Stimulated activated CD8-positive, alpha-beta memory T cell treated with anti-CD3 and anti-CD28 coated beads, Interleukin-7, amount 100 ng/mL, for 48 hours (primary cell): ENCODE measurements at regions not wholly inside any gene's neighbourhood (a gene's known extent, or its start where the extent isn't known, plus 50 kb on each side); places are given as distances from the start of the nearest gene placed in this dataset.
"Not testable (repeated sequence)": the region's sequence is repeated elsewhere in the genome, so short reads cannot be mapped to it uniquely, and the experiment has no call there.

Source experiments
- DNase-seq, 2 donors: peaks; one replicate each; pipeline ENCODE4 v3.0.0-alpha.2; 2020; ENCODE audit warnings: low read depth in 1 of 2; ENCODE audit errors: extremely low read depth in 1 of 2

GRCh38 chr16:7278636-7279035 lies 54.0 kb upstream of the RBFOX1 start:
- DNase-seq, result no peak

GRCh38 chr16:7272567-7273158 lies 60.0 kb upstream of the RBFOX1 start:
- no peak for DNase-seq

DNA sequence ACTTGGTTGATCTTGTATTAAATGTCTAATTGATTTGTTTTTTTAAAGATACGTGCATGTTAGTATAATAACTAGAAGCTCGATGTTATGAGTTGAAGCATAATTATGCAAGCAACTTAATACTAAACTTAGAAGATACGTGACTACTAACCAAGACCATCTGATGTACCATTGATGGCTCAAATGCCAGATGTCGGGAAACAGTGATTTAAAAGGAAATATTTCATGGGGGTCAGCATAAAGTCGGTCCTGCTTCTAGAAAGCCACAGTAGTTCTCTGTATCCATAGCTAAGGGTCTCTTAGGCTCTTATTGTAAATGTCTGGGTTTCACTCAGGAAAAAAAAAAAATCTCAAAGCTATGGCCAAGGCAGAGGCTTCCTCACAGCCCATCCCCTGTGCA lies 61.2 kb upstream of the RBFOX1 start:
- DNase-seq, result no peak

GRCh38 chr16:7270823-7271222 lies 61.8 kb upstream of the RBFOX1 start:
- no peak for DNase-seq

DNA sequence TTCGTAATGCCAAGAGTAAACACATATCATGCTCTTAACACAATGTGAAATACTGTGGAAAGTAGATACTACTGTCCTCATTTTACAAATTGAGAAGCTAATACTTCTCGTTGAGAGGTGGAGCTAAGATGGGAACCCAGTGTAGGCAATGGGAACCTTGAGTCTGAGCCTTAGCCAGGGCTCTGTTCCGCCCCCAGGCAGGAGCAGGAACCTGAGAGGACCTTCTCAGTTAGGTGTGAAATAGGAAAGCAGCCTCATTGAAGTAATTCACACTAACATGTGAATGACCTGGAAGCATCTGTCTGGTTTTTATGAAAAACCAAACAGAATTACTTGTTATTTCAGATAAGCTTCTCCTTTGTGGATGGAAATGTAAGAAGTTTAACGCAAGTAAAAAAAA lies 62.6 kb upstream of the RBFOX1 start:
- no peak for DNase-seq

DNA sequence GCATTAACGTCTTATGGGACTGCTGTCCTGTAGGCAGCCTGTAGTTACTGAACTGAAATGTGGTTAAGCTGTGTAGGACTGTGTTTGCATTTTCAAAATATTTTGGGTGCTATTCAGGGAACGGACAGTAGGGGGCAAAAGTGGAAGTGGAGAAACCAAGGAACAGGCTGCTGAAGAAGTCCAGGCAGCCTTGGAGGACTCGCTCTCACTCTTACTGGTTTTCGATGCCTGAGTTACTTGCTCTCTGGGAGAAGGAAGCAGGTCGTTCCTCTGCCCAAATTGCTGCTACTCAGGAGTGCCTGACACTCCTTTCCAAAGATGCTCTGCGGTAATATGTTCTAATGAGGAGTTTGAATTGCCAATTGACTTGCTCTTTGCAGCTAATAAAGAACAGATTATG lies 64.5 kb upstream of the RBFOX1 start:
- DNase-seq, result no peak

DNA sequence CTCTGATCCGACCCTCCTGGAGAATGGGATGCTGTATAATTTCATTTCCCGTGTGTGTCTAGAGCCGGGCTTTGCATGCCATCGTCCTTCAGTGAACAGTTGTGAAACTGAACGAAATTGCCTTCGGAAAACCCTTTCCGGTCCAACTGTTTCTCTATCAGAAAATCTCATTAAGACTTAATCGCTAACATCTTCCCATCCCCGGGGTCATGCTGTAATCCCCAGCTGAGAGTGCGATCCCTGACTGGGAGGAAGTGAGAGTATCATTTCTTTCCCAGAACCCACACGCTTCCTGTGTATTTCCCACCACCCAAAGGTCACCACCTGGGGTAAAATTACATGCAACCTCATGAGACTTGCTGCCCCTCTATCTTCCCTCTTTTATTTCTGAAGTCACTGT lies 75.6 kb upstream of the RBFOX1 start:
- DNase-seq, result no peak

DNA sequence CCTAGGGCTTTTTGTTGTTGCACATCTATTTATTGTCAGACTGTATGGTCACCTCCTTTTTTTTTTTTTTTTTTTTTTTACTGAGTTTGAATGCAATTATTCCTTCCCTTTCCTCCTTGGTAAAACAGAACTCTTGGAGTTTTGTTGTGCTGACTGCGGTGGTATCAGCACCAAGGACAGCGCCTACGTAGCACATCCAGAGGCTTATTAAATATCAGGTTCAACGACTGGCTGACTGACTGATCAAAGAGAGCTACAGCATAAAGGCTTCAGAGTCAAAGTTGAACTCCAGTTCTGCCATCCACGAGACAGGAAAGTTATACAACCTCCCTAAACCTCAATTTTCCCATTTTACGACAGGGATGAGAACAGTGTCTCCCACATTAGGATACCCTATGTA lies 86.1 kb upstream of the RBFOX1 start:
- DNase-seq, result no peak

DNA sequence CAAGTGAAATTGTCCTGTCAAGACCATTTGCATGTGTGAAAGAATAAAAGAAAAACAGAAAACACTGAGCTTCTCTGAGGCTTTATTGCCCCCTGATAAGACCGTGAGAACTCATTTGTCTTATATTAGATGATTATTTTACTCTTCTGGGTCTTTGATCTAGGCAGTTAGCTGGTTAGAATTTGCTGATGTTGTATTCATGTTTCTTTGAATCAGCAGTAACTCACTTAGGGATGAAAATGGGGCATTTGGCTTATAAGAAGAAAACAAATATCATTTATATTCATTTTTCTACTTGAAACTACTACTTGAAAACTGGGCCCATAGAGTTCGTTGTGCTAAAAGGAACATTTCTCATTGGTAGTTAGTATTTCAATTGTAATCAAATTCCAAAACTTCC lies 93.1 kb upstream of the RBFOX1 start:
- no peak for DNase-seq

GRCh38 chr16:7236824-7237410 lies 95.7 kb upstream of the RBFOX1 start:
- no peak for DNase-seq

- DNase-seq, result no peak
Observed at GRCh38 chr16:7233975-7234374, 98.7 kb upstream of the RBFOX1 start.

DNA sequence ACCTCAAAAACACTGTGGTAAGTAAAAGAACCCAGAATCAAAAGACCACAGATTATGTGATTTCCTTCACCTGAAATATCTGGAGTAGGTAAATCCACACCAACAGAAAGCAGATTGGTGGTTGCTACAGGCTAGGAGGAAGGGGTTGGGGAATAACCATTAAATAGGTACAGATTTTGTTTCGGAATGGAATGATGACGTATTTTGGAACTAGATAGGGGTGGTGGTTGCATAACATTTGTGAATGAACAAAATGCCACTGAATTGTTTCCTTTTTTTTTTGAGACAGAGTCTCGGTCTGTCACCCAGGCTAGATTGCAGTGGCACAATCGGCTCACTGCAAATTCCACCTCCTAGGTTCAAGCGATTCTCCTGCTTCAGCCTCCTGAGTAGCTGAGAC lies 100.9 kb upstream of the RBFOX1 start:
- no peak for DNase-seq

- not testable (repeated sequence) for DNase-seq
Observed at GRCh38 chr16:7229433-7230218, 103.0 kb upstream of the RBFOX1 start.

GRCh38 chr16:7227229-7227721 lies 105.4 kb upstream of the RBFOX1 start:
- DNase-seq, result no peak

DNA sequence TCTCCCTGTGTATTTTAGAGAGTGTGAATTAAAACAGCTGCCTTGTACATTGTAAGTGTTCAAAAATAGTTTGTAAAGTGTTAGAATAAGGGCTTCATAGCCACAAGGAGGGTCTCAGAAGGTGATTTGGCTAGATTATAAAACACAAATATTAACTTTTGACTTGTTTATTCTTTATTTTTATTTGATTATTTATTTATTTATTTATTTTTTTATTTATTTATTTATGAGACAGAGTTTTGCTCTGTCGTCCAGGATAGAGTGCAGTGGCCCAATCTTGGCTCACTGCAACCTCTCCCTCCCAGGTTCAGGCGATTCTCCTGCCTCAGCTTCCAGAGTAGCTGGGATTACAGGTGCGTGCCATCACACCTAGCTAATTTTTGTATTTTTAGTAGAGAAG lies 111.5 kb upstream of the RBFOX1 start:
- DNase-seq, result no peak

GRCh38 chr16:7218936-7219335 lies 113.7 kb upstream of the RBFOX1 start:
- no peak for DNase-seq

GRCh38 chr16:7217797-7218196 lies 114.8 kb upstream of the RBFOX1 start:
- DNase-seq, result no peak

- no peak for DNase-seq
Observed at GRCh38 chr16:7216719-7217118, 115.9 kb upstream of the RBFOX1 start.

DNA sequence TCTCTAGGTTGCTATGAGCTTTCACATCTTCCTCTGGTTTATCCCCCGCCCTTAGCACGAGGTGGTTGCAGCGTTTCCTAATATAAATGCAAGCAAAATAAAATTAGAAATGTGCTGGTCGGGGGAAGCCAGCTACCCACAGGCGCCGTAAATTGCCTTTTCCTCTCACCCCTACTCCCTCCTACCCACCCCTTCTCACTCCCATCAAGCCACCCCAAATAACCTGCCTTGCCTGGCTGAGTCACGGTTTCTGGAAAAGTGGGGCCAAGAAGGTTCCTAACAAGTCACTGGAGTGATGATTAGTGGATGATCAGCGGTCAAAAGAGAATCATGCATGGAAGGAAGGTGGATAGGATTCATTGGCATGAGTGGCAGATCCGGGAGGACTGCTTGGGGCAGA lies 120.9 kb upstream of the RBFOX1 start:
- DNase-seq, result no peak

- no peak for DNase-seq
Observed at GRCh38 chr16:7209598-7209997, 123.0 kb upstream of the RBFOX1 start.

DNA sequence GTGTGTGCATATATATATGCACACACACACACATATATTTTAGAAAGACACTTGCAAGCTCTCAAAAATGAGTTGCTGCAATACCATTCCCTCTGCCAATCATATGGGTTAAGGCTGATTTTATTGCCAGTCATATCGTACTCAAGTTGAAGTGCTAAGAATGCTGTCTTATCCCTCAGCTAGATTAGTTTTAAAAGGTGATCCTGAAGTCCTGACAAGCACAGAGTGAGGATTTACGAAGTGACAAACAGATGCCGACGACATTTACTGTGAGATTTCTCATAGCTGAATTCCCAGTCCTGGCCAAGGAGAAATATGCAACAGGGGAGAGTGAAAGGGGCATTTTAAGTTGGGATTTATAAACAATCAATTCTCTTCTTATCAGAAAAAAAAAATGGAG lies 126.2 kb upstream of the RBFOX1 start:
- no peak for DNase-seq

- no peak for DNase-seq
Observed at GRCh38 chr16:7200320-7200719, 132.3 kb upstream of the RBFOX1 start.
